Neutrophil (primary cell): ENCODE measurements at regions not wholly inside any gene's neighbourhood (a gene's known extent, or its start where the extent isn't known, plus 50 kb on each side); places are given as distances from the start of the nearest gene placed in this dataset.

Experiments used
- H3K27ac ChIP-seq: fragments of 200-600 bp; sonication (generic); 2 replicates; pipeline ENCODE4 v1.5.1; 2016; ENCODE audit warnings: mild to moderate bottlenecking, moderate library complexity
- H3K27me3 ChIP-seq: fragments of 200-600 bp; sonication (generic); 2 replicates; pipeline ENCODE4 v1.6.0; 2016; ENCODE audit warnings: mild to moderate bottlenecking
- H3K36me3 ChIP-seq: fragments of 200-600 bp; sonication (generic); 2 replicates; pipeline ENCODE4 v1.5.1; 2017
- H3K4me1 ChIP-seq, 2 experiments: fragments of 200-600 bp in 1 of 2; sonication (generic) in 1 of 2; 1 replicate in 1 of 2; 2 replicates in 1 of 2; pipeline versions ENCODE4 v1.5.1 to v1.6.1; 2013 to 2016; ENCODE audit warnings: low read depth in 1 of 2, low read length in 1 of 2, mild to moderate bottlenecking in 1 of 2, moderate library complexity in 1 of 2; ENCODE audit not compliant: control insufficient read depth in 1 of 2, insufficient read depth in 1 of 2
- H3K4me3 ChIP-seq, 2 experiments: fragments of 200-600 bp in 1 of 2; sonication (generic) in 1 of 2; 1 replicate in 1 of 2; 2 replicates in 1 of 2; pipeline ENCODE4 v1.5.1; 2013 to 2016; ENCODE audit warnings: low read depth in 1 of 2, low read length in 1 of 2, mild to moderate bottlenecking in 1 of 2, moderate library complexity in 1 of 2
- H3K9me3 ChIP-seq: fragments of 200-600 bp; sonication (generic); 2 replicates; pipeline ENCODE4 v1.5.1; 2016
- CTCF ChIP-seq: fragments of 200-600 bp; sonication (generic); IDR thresholded peaks from 2 replicates; pipeline ENCODE4 v1.5.1; 2016; ENCODE audit warnings: antibody characterized with exemption

- Histone ChIP-seq H3K27ac (no peak overlapping the region), H3K27me3 (no peaks in the 10 kb centered on the region), H3K9me3 (no peaks in the 10 kb centered on the region), H3K4me1 (no peaks in the 10 kb centered on the region), H3K36me3 (no peaks in the 10 kb centered on the region), H3K4me3 (no peak overlapping the region)
- TF ChIP-seq CTCF, result no peak
Measured at GRCh38 chr2:60070736-60071489, 482.5 kb downstream of the BCL11A start.

DNA sequence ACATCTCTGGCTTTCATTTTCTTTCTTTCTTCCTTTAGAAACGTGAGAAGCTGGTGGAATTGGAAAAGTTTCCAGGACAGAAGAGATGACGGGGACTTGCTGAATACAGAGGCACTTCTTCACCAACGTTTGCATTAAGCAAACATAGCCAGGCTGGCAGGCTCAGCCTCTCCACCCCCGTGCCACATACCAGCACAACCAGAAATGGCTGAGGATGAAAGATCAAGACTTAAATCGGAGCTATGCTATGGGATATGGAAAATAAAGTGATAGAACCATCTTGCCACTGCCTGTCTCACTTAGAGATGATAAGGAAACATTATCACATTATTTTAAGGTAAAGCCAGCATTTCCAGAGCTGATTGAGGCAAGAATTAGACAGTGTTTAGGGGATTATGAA, 483.3 kb downstream of the BCL11A start:
- H3K36me3 ChIP-seq, result no peaks in the 10 kb centered on the region
- no peak overlapping the region for H3K27ac ChIP-seq
- no peaks in the 10 kb centered on the region for H3K9me3 ChIP-seq
- TF ChIP-seq CTCF, result no peak
- no peaks in the 10 kb centered on the region for H3K27me3 ChIP-seq
- H3K4me1 ChIP-seq, result no peaks in the 10 kb centered on the region
- no peak overlapping the region for H3K4me3 ChIP-seq

GRCh38 chr2:60068755-60069154, 484.7 kb downstream of the BCL11A start:
- H3K4me1 ChIP-seq, result no peaks in the 10 kb centered on the region
- no peak for TF ChIP-seq CTCF
- no peak overlapping the region for H3K27ac ChIP-seq
- H3K4me3 ChIP-seq, result no peak overlapping the region
- H3K36me3 ChIP-seq, result no peaks in the 10 kb centered on the region
- H3K27me3 ChIP-seq, result no peaks in the 10 kb centered on the region
- H3K9me3 ChIP-seq, result no peaks in the 10 kb centered on the region

GRCh38 chr2:60067006-60067405, 486.4 kb downstream of the BCL11A start:
- Histone ChIP-seq H3K9me3 (no peaks in the 10 kb centered on the region), H3K27me3 (no peaks in the 10 kb centered on the region), H3K36me3 (no peaks in the 10 kb centered on the region), H3K27ac (no peak overlapping the region), H3K4me3 (no peak overlapping the region), H3K4me1 (no peaks in the 10 kb centered on the region)
- no peak for TF ChIP-seq CTCF

- Histone ChIP-seq H3K27ac (no peak overlapping the region), H3K4me3 (no peak overlapping the region), H3K36me3 (no peaks in the 10 kb centered on the region), H3K9me3 (no peaks in the 10 kb centered on the region), H3K4me1 (no peaks in the 10 kb centered on the region), H3K27me3 (no peaks in the 10 kb centered on the region)
- TF ChIP-seq CTCF, result no peak
Measured at GRCh38 chr2:60066096-60066839, 487.2 kb downstream of the BCL11A start.
